H1 (cell line): ENCODE measurements at regions not wholly inside any gene's neighbourhood (a gene's known extent, or its start where the extent isn't known, plus 50 kb on each side); places are given as distances from the start of the nearest gene placed in this dataset.

Source experiments
- CTCF ChIA-PET: fragments of 300-600 bp; sonication (Branson Sonifier 250); formaldehyde crosslinking; loops from one replicate; lab custom pipeline; 2021; ENCODE audit not compliant: partially characterized antibody; lab: Charles Lee
- POLR2A ChIA-PET: fragments of 300-600 bp; sonication (Branson Sonifier 250); formaldehyde crosslinking; loops from one replicate; lab custom pipeline; 2021; ENCODE audit warnings: inconsistent platforms; ENCODE audit not compliant: partially characterized antibody; lab: Charles Lee
- DNase-seq, 2 experiments: peaks; one replicate each; pipeline versions ENCODE4 v3.0.0 to v3.0.0-alpha.2; 2010 to 2022; ENCODE audit warnings: low spot score in 2 of 2, low read depth in 1 of 2, mixed read lengths in 1 of 2
- FAIRE-seq: peaks from 2 replicates; lab custom pipeline; 2011; peaks lifted over from hg19 to GRCh38; lab: Jason Lieb, UNC
- H2AFZ ChIP-seq: 2 replicates; pipeline ENCODE4 v1.8.1; 2012; ENCODE audit warnings: low read length, inconsistent platforms
- H2AK5ac ChIP-seq: 2 replicates; pipeline ENCODE4 v1.6.1; 2013; ENCODE audit warnings: low read depth, low read length
- H2BK120ac ChIP-seq: replicated peaks from 2 replicates; pipeline ENCODE3; 2013; ENCODE audit warnings: low read depth, low read length, inconsistent platforms
- H2BK12ac ChIP-seq: 2 replicates; pipeline ENCODE4 v1.6.1; 2013; ENCODE audit warnings: low read depth, low read length
- H2BK15ac ChIP-seq: 2 replicates; pipeline ENCODE4 v1.6.1; 2013; ENCODE audit warnings: low read length
- H2BK20ac ChIP-seq: 2 replicates; pipeline ENCODE4 v1.6.1; 2013; ENCODE audit warnings: low read length
- H2BK5ac ChIP-seq: 2 replicates; pipeline ENCODE4 v1.6.1; 2013; ENCODE audit warnings: low read depth, low read length
- H3K14ac ChIP-seq: 2 replicates; pipeline ENCODE4 v1.6.1; 2013; ENCODE audit warnings: inconsistent platforms; ENCODE audit not compliant: insufficient read length
- H3K18ac ChIP-seq: 2 replicates; pipeline ENCODE4 v1.6.1; 2013; ENCODE audit warnings: low read length; ENCODE audit errors: extremely low read depth
- H3K23ac ChIP-seq: 2 replicates; pipeline ENCODE4 v1.6.1; 2013; ENCODE audit warnings: inconsistent platforms; ENCODE audit not compliant: insufficient read length
- H3K23me2 ChIP-seq: 2 replicates; pipeline ENCODE4 v1.6.1; 2013; ENCODE audit warnings: low read depth, low read length
- H3K27ac ChIP-seq: 2 replicates; pipeline ENCODE4 v1.6.1; 2011; ENCODE audit warnings: low read depth, low read length, inconsistent platforms
- H3K27me3 ChIP-seq, 4 experiments: replicated peaks in 1 of 4; 1 replicate in 1 of 4; 2 replicates in 3 of 4; pipeline versions ENCODE4 v1.6.1 to v1.8.1; 2011 to 2013; ENCODE audit warnings: low read length in 3 of 4, mild to moderate bottlenecking in 3 of 4, inconsistent platforms in 2 of 4, mixed read lengths in 2 of 4, moderate library complexity in 1 of 4; ENCODE audit not compliant: control insufficient read depth in 3 of 4, insufficient read depth in 3 of 4; ENCODE audit errors: extremely low read depth in 1 of 4
- H3K36me3 ChIP-seq, 4 experiments: 2 replicates each; pipeline versions ENCODE4 v1.6.1 to v1.8.1; 2011 to 2013; ENCODE audit warnings: mild to moderate bottlenecking in 4 of 4, low read length in 3 of 4, moderate library complexity in 2 of 4, control low read depth in 1 of 4, inconsistent platforms in 1 of 4; ENCODE audit not compliant: insufficient read depth in 4 of 4, control insufficient read depth in 2 of 4
- H3K4ac ChIP-seq: replicated peaks from 2 replicates; pipeline ENCODE3; 2013; ENCODE audit warnings: low read length, low read depth, mixed read lengths, inconsistent platforms; ENCODE audit not compliant: insufficient read length
- H3K4me1 ChIP-seq, 4 experiments: replicated peaks in 1 of 4; 1 replicate in 1 of 4; 2 replicates in 3 of 4; pipeline versions ENCODE4 v1.6.1 to v1.8.1; 2011 to 2013; ENCODE audit warnings: low read length in 3 of 4, inconsistent platforms in 2 of 4, mixed read lengths in 1 of 4; ENCODE audit not compliant: insufficient read depth in 4 of 4, control insufficient read depth in 3 of 4
- H3K4me2 ChIP-seq, 2 experiments: 2 replicates each; pipeline versions ENCODE4 v1.6.1 to v1.8.1; 2011 to 2013; ENCODE audit warnings: low read depth in 2 of 2, low read length in 2 of 2, control low read depth in 1 of 2, inconsistent platforms in 1 of 2, mild to moderate bottlenecking in 1 of 2; ENCODE audit not compliant: insufficient read depth in 1 of 2
- H3K4me3 ChIP-seq, 4 experiments: fragments of 200-600, 300-600 bp in 1 of 4; sonication (generic), shearing (Covaris generic), sonication (Bioruptor Twin) in 1 of 4; 2 replicates each; pipeline versions ENCODE4 v1.5.1 to v1.8.1; 2011 to 2016; ENCODE audit warnings: low read length in 4 of 4, low read depth in 3 of 4, control low read depth in 2 of 4, inconsistent platforms in 2 of 4, mild to moderate bottlenecking in 2 of 4, mixed read lengths in 1 of 4, moderate library complexity in 1 of 4; ENCODE audit not compliant: insufficient read depth in 2 of 4; ENCODE audit errors: extremely low read depth in 1 of 4
- H3K56ac ChIP-seq: replicated peaks from 2 replicates; pipeline ENCODE3; 2013; ENCODE audit warnings: low read depth, mild to moderate bottlenecking, mixed read lengths, low read length, inconsistent platforms; ENCODE audit not compliant: insufficient read length
- H3K79me1 ChIP-seq: 2 replicates; pipeline ENCODE4 v1.6.1; 2013; ENCODE audit warnings: low read depth, low read length, control low read depth
- H3K79me2 ChIP-seq, 2 experiments: 2 replicates each; pipeline versions ENCODE4 v1.6.1 to v1.8.1; 2012 to 2013; ENCODE audit warnings: low read length in 2 of 2, mild to moderate bottlenecking in 2 of 2, inconsistent platforms in 1 of 2; ENCODE audit not compliant: insufficient read depth in 2 of 2, control insufficient read depth in 1 of 2
- H3K9ac ChIP-seq, 4 experiments: replicated peaks in 1 of 4; 1 replicate in 1 of 4; 2 replicates in 3 of 4; pipeline versions ENCODE4 v1.6.1 to v1.8.1; 2011 to 2013; ENCODE audit warnings: low read depth in 3 of 4, low read length in 3 of 4, control low read depth in 2 of 4, mild to moderate bottlenecking in 2 of 4, moderate library complexity in 2 of 4, inconsistent platforms in 1 of 4; ENCODE audit errors: extremely low read depth in 1 of 4
- H3K9me3 ChIP-seq, 2 experiments: 2 replicates each; pipeline versions ENCODE4 v1.6.1 to v1.8.1; 2012 to 2013; ENCODE audit warnings: mild to moderate bottlenecking in 2 of 2, moderate library complexity in 2 of 2, control low read depth in 1 of 2, inconsistent platforms in 1 of 2, low read depth in 1 of 2, low read length in 1 of 2, mixed read lengths in 1 of 2; ENCODE audit not compliant: insufficient read depth in 2 of 2
- H4K20me1 ChIP-seq, 2 experiments: replicated peaks in 1 of 2; 2 replicates each; pipeline versions ENCODE3 to v1.8.1; 2011 to 2013; ENCODE audit warnings: inconsistent platforms in 2 of 2, low read length in 2 of 2, mild to moderate bottlenecking in 1 of 2; ENCODE audit not compliant: insufficient read depth in 2 of 2, control insufficient read depth in 1 of 2
- H4K5ac ChIP-seq: 2 replicates; pipeline ENCODE4 v1.6.1; 2013; ENCODE audit warnings: low read length, low read depth, mixed read lengths, inconsistent platforms; ENCODE audit not compliant: insufficient read length
- H4K8ac ChIP-seq: 2 replicates; pipeline ENCODE4 v1.8.0; 2013; ENCODE audit warnings: mild to moderate bottlenecking, moderate library complexity, low read length, inconsistent platforms; ENCODE audit not compliant: insufficient read depth; ENCODE audit errors: extremely low read depth
- H4K91ac ChIP-seq: replicated peaks from 2 replicates; pipeline ENCODE3; 2013; ENCODE audit warnings: low read length, mixed read lengths, inconsistent platforms; ENCODE audit not compliant: insufficient read length
- ASH2L ChIP-seq: fragments of 200-600, 300-600 bp; sonication (generic); IDR thresholded peaks from one replicate; pipeline ENCODE4 v1.7.1; 2017; ENCODE audit warnings: low read length
- ATF3 ChIP-seq: IDR thresholded peaks from 2 replicates; pipeline ENCODE4 v1.6.1; 2011; ENCODE audit warnings: low read depth, mild to moderate bottlenecking, low read length; ENCODE audit not compliant: insufficient read depth
- CHD2 ChIP-seq: IDR thresholded peaks from 2 replicates; pipeline ENCODE4 v1.6.1; 2012; ENCODE audit warnings: low read length, improper control_type of control experiment
- HDAC2 ChIP-seq, 2 experiments: fragments of 300-600 bp in 1 of 2; sonication (generic) in 1 of 2; IDR thresholded peaks; 2 replicates each; pipeline ENCODE4 v1.6.1; 2011 to 2012; ENCODE audit warnings: low read depth in 2 of 2, low read length in 2 of 2, mild to moderate bottlenecking in 2 of 2, moderate library complexity in 2 of 2, borderline replicate concordance in 1 of 2, inconsistent platforms in 1 of 2
- KDM4A ChIP-seq: IDR thresholded peaks from one replicate; pipeline ENCODE4 v1.7.1; 2012; ENCODE audit warnings: low read depth, mild to moderate bottlenecking, moderate library complexity, low read length, inconsistent platforms; ENCODE audit not compliant: severe bottlenecking
- KDM5A ChIP-seq: fragments of 200-600 bp; IDR thresholded peaks from 2 replicates; pipeline ENCODE4 v1.7.1; 2012; ENCODE audit warnings: mild to moderate bottlenecking, low read length, inconsistent platforms, mixed read lengths
- NANOG ChIP-seq: IDR thresholded peaks from 2 replicates; pipeline ENCODE4 v1.6.1; 2011; ENCODE audit warnings: low read length, low read depth, mild to moderate bottlenecking, inconsistent platforms; ENCODE audit not compliant: insufficient read depth, poor library complexity, severe bottlenecking
- PHF8 ChIP-seq: fragments of 200-600 bp; sonication (generic); conservative IDR thresholded peaks from 2 replicates; pipeline ENCODE4 v1.7.1; 2012; ENCODE audit warnings: low read depth, mild to moderate bottlenecking, inconsistent platforms, low read length, moderate library complexity
- SAP30 ChIP-seq: fragments of 300-600 bp; sonication (generic); IDR thresholded peaks from 2 replicates; pipeline ENCODE4 v1.7.1; 2012; ENCODE audit warnings: low read length, moderate library complexity, mild to moderate bottlenecking, inconsistent platforms; ENCODE audit not compliant: insufficient read depth, insufficient replicate concordance
- SP1 ChIP-seq: IDR thresholded peaks from 2 replicates; pipeline ENCODE4 v1.6.1; 2011; ENCODE audit warnings: low read depth, low read length
- SRF ChIP-seq: IDR thresholded peaks from 2 replicates; pipeline ENCODE4 v1.6.1; 2011; ENCODE audit warnings: mild to moderate bottlenecking, low read depth, low read length, moderate library complexity
- TEAD4 ChIP-seq: IDR thresholded peaks from 2 replicates; pipeline ENCODE4 v1.6.1; 2012; ENCODE audit warnings: low read depth, low read length, inconsistent platforms, mixed read lengths
- TF ChIP-seq, protein P1 (sequence below): IDR thresholded peaks from 2 replicates; pipeline ENCODE4 v1.6.1; 2011; ENCODE audit warnings: low read length, improper control_type of control experiment

GRCh38 chr14:46519121-46519520 is 132.5 kb downstream of the RPL10L start:
- H3K4ac ChIP-seq: no peak overlapping the region
- DNase-seq (no peak), FAIRE-seq (no peak)
- no peak overlapping the region for H3K14ac ChIP-seq
- H3K36me3 ChIP-seq: no peaks in the 10 kb centered on the region
- H3K4me3 ChIP-seq: no peak overlapping the region
- H2AK5ac ChIP-seq: no peak overlapping the region
- no peak overlapping the region for H2BK15ac ChIP-seq
- H4K5ac ChIP-seq: no peak overlapping the region
- no peaks in the 10 kb centered on the region for H3K9me3 ChIP-seq
- CTCF ChIA-PET: no interaction called here
- H4K91ac ChIP-seq: no peak overlapping the region
- no peak overlapping the region for H3K27ac ChIP-seq
- no peak overlapping the region for H3K18ac ChIP-seq
- no peaks in the 10 kb centered on the region for H4K20me1 ChIP-seq
- no peak overlapping the region for H2BK20ac ChIP-seq
- H3K9ac ChIP-seq: no peak overlapping the region
- no peak overlapping the region for H4K8ac ChIP-seq
- H2BK12ac ChIP-seq: no peak overlapping the region
- no peaks in the 10 kb centered on the region for H3K27me3 ChIP-seq
- no peaks in the 10 kb centered on the region for H3K4me1 ChIP-seq
- H2BK120ac ChIP-seq: no peak overlapping the region
- POLR2A ChIA-PET: no interaction called here
- no peak overlapping the region for H3K4me2 ChIP-seq
- H3K23ac ChIP-seq: no peak overlapping the region
- no peak overlapping the region for H3K56ac ChIP-seq
- no peaks in the 10 kb centered on the region for H3K79me1 ChIP-seq
- no peaks in the 10 kb centered on the region; the same call in 1 of the 2 replicates for H3K23me2 ChIP-seq
- no peaks in the 10 kb centered on the region for H3K79me2 ChIP-seq
- H2BK5ac ChIP-seq: no peak overlapping the region
- no peak overlapping the region for H2AFZ ChIP-seq
- TF ChIP-seq KDM4A (no peak), CHD2 (no peak), KDM5A (no peak), PHF8 (no peak), TEAD4 (no peak), ASH2L (no peak), SP1 (no peak), NANOG (no peak), SAP30 (no peak), ATF3 (no peak), HDAC2 (IDR thresholded peaks at IDR 0.05; ENCODE audit: borderline replicate concordance in 1 of 2, low read depth in 2 of 2, low read length in 2 of 2) (no peak), SRF (no peak)
- TF ChIP-seq, protein P1, sequence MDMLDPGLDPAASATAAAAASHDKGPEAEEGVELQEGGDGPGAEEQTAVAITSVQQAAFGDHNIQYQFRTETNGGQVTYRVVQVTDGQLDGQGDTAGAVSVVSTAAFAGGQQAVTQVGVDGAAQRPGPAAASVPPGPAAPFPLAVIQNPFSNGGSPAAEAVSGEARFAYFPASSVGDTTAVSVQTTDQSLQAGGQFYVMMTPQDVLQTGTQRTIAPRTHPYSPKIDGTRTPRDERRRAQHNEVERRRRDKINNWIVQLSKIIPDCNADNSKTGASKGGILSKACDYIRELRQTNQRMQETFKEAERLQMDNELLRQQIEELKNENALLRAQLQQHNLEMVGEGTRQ: no peak
